Stomach (tissue), 4 donors: ENCODE measurements at regions not wholly inside any gene's neighbourhood (a gene's known extent, or its start where the extent isn't known, plus 50 kb on each side); places are given as distances from the start of the nearest gene placed in this dataset.

Experiments used
- CTCF ChIP-seq, 7 experiments: fragments of 450-650 bp in 4 of 7; fragments of 200-600 bp in 3 of 7; sonication (generic) in 3 of 7; IDR thresholded peaks; one replicate each; pipeline ENCODE4 v1.5.1; 2016 to 2019; ENCODE audit warnings: antibody characterized with exemption in 7 of 7, control low read depth in 2 of 7, mild to moderate bottlenecking in 1 of 7
- EP300 ChIP-seq: sonication (generic); formaldehyde crosslinking; IDR thresholded peaks from one replicate; pipeline ENCODE4 v1.6.1; 2017; ENCODE audit warnings: antibody characterized with exemption
- POLR2A ChIP-seq, 4 donors: fragments of 450-650 bp; IDR thresholded peaks; one replicate each; pipeline ENCODE4 v1.6.1; 2016; ENCODE audit warnings: antibody characterized with exemption in 4 of 4, control low read depth in 2 of 4, mild to moderate bottlenecking in 1 of 4, moderate library complexity in 1 of 4

- TF ChIP-seq CTCF (IDR thresholded peaks at IDR 0.05) (no peak), EP300 (no peak), POLR2A (IDR thresholded peaks at IDR 0.05) (no peak)
Observed at GRCh38 chr15:91530279-91530678, 323.2 kb upstream of the SLCO3A1 start.
